Left colon (tissue), 2 donors: ENCODE measurements at regions not wholly inside any gene's neighbourhood (a gene's known extent, or its start where the extent isn't known, plus 50 kb on each side); places are given as distances from the start of the nearest gene placed in this dataset.

Source experiments
- ATAC-seq: fragments of 200-7000 bp; cut with Tn5 transposase; one replicate; pipeline ENCODE4 v1.9.1; 2020; ENCODE audit warnings: mild to moderate bottlenecking, moderate library complexity
- DNase-seq, 2 donors: peaks; one replicate each; pipeline ENCODE4 v3.0.0-alpha.2; 2020
- intact Hi-C, 2 donors: fragments of 100-400 bp; cut with DNase I in 1 of 2; cut with micrococcal nuclease in 1 of 2; formaldehyde crosslinking; loops; one replicate each; pipeline versions ENCODE4 v1.11.2 to v1.14.0; 2022; cut with DNase I, micrococcal nuclease
- donor health status: DM: no; HTN: no; CAD: no.
- donor health status: DM: yes; HTN: yes; CAD: no.

DNA sequence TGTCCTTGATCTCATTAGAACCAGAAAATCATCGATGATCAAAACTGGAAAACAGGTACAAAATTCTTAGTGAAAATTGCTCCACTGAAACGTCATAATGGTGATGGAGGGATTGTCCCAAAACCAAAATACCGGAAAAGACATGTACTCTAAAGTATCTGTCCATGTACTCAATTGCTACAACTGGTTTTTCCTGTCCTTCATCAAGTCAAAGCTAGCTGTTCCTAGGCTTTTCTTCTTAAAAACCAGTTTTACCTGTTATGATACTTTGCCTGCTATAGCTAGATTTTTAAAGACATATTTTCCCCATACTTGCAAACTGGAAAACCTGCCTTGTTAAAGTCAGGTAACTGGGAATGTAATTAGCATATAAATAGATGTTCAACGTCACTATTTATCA, 50.5 kb upstream of the LRRC1 start:
- intact Hi-C loops, result no loop called here
- DNase-seq (no peak), ATAC-seq (no peak)

DNA sequence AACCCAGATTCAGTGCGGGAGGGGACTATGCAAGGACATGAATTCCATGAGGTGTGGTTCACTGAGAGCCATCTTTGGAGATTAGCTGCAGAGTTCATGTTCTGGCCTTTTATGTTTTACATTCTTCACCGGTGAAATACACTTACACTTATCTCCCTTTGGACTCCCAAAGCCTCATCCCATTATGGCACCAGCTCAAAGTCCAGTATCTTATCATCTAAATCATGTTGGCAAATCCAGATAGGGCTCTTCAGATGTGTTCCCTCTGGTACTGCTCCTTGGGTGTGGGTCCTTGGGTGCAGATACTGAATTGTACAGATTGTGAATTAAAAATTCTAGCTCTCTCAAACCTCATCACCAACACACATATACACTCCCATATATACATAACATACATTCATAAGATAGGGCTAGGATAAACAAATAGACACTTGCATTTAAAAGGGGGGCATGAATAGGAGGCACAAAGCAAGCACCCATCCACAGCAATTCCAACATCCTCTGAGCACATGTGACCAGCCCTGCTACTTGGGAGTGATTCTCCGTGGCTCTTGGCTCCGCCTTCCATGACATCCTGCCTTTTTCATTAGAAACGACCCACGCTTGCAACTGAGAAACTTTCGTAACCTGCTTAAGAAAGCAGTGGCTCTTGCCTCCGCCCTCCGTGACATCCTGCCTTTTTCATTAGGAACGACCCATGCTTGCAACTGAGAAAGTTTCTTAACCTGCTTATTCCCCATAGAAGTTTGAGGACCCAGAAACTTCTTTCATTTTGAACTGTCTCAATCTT, 53.6 kb upstream of the LRRC1 start:
- no peak for DNase-seq
- intact Hi-C loops, result no loop called here
- peak; percentile 71 for ATAC-seq

DNA sequence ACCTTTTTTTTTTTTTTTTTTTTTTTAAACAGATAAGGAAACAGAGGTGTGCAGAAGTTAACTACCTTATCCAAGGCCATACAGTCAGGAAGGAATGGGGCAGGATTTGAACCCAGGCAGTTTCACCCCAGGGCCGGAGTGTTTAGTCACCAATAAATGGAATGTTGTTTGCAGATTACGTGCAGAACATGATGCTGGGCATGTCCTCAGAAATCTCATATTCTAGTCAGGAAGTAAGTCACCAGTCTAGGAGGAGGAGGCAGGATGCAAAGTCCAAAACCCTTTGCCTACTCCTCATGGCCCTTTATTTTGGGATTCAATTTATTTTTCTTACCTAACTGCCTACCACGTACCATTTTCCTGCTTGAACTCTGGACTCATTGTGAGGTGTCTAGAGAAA, 57.1 kb upstream of the LRRC1 start:
- ATAC-seq, result peak; percentile 72
- intact Hi-C loops, result no loop called here
- no peak for DNase-seq

DNA sequence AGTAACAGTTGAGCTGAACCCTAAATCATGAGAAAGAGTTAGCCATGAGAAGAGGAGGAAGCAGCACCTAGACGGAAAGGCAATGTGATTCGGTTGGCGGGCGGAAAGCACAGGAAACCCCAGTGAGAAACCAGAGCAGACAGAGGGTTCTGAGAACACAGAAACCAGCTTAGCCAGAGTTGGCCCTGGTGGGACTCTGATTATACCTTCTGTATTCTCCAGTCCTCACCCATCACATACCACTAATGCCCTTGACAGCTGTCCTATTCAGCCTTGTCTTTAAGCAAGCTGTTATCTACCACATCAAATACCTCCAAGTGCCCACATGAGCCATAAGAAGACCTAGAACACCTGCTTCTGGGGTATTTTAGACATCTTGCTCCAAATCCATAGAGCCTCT, 58.9 kb upstream of the LRRC1 start:
- intact Hi-C loops, result no loop called here
- DNase-seq (no peak), ATAC-seq (no peak)

DNA sequence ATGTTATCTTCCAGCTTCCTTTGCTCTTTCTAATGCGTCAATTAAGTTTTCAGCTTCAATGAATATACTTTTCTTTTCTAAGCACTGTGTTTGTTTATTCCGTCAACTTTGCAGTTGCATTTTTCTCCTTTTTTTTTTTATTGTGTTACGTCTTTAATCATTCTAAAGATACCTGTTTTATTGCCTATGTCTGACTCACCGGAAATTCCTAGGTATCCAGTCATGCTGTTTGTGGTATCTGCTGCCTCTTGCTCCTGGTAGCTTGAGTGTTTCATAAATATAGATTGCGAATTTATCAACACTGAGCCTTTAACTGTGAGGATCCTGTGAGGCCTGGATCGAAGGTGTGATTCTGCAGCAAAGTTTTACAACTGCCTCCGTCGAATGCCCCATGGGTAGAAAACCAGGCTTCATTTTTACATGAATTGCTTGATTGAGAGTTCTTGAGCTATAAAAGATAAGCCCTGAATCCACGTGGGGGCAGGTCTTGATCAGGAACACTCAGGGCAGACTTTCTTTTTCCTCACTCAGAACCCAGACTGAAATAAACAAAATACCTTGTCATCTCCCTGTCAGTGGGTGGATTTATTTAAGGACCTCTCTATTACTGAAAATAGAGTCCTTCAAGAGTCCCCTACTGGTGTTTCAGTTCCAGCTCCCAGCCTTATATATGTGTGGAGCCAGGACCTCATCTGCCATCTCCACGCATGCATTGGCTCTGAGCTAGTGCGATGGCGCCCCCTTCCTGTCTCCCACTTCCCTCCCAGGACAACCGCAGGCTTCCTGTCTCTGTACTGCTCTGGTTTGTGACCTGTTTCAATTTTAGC, 60.1 kb upstream of the LRRC1 start:
- peak; percentile 85 for ATAC-seq
- intact Hi-C loops, result no loop called here
- peak; percentile 58 to 71 for DNase-seq

DNA sequence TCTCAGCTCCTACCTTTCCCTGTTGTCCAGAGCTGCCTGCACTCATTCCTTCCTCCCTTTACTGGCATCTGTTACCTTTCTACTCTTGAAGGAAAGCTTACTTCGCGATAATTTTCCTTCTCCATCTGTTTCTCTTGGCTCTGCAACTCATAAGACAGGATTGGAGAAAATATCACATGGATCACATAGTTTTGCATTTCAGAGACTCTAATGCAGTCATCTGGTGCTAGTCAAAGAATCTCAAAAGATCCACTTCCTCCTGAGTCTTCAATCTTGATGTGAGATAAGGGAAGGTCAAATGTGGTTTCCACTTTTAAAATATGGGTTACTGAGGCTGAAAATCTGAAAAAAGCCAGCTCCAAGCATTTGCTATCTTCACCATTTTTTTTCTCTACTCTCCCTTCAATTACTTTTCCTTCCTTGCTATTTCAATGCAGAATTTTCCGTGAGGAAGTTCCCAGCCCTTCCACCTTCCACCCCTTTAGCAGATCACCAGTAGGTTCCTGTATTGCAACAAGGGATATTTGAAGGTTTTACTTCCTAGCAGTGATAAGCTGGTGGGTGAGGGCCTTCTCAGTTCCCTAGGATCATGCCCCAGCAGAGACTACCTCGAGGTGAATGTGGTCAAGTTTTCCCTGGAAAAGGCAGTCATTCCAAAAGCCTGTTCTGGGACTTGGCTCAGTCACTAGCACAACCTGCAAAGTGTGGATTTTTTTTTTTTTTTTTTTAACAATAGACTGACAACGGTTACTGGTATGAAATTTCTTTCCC, 62.8 kb upstream of the LRRC1 start:
- ATAC-seq (no peak), DNase-seq (no peak)
- intact Hi-C loops, result no loop called here

DNA sequence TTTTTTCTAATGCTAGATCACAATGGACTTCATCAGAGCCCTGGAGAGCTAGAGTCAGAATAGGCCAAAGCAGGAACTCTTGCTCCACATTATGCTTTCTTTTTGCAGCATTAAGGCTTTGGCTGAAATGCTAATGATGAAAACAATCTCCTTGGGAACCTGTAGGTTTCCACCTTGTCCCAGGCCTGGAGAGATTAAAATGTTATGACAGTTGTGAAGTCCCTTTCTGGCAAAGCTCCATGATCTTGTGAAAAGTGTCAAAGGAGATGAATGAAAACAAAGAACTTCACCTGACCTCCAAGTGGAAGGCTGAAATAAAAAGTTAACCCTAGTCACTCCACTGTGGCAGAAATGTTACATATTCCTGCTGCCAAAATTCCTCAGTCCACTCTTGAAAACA, 64.0 kb upstream of the LRRC1 start:
- no peak for ATAC-seq
- no peak for DNase-seq
- intact Hi-C loops, result no loop called here

DNA sequence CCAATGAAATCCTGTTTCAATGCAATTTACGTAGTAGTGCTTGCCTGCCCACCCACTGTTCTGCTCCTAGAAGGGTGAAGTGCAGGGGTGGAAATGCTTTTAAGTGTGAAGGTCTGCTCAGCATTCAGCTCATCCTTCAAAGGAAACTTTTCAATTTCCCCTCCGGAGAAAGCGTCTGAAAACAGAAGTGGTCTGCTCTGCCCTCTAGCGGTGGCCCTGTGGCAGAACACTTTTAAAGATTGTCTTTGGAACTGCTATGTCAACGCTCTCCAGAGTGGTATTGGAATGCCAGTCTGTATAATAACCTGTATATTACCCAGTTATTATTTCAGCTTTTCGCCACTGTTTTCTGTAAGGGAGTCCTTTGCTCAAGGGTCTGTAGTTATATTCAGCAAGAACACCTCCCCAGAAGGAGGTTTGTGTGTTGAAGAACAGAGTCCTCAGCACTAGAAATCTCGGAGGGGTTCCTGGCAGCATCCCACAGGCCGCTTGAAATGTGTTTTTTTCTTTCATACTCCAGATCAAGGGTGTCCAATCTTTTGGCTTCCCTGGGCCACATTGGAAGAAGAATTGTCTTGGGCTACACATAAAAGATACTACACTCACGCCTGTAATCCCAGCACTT, 63.1 kb upstream of the KLHL31 start:
- peak; percentile 62 for ATAC-seq
- DNase-seq, result peak in 1 of 2 donors; percentile 27
- intact Hi-C loops, result loop anchor here in 1 of 2 donors (5.0 kb wide), 3 partner anchors 229 to 556 kb away; no protein-coding TSS in a partner anchor

DNA sequence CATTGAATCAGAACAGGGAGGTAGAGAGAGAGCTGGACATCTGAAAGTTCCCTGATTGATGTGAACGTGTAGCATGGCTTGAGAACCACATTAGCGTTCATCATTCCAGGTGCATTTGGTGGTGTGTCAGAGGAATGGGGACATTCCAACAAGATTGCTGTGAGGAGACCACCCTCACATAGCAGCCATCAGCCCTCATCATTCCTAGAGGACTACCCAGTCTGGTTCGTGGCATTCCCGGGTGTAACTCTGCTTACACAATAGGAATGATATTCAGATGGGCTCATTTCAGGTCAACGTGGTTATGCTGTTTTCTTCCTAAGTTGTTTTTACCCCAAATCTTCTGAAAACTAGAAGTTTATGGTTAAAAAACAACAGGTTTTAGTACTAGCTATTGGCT, 62.2 kb upstream of the KLHL31 start:
- ATAC-seq (no peak), DNase-seq (no peak)
- intact Hi-C loops, result loop anchor here in 1 of 2 donors (5.0 kb wide), 3 partner anchors 230 to 555 kb away; no protein-coding TSS in a partner anchor

DNA sequence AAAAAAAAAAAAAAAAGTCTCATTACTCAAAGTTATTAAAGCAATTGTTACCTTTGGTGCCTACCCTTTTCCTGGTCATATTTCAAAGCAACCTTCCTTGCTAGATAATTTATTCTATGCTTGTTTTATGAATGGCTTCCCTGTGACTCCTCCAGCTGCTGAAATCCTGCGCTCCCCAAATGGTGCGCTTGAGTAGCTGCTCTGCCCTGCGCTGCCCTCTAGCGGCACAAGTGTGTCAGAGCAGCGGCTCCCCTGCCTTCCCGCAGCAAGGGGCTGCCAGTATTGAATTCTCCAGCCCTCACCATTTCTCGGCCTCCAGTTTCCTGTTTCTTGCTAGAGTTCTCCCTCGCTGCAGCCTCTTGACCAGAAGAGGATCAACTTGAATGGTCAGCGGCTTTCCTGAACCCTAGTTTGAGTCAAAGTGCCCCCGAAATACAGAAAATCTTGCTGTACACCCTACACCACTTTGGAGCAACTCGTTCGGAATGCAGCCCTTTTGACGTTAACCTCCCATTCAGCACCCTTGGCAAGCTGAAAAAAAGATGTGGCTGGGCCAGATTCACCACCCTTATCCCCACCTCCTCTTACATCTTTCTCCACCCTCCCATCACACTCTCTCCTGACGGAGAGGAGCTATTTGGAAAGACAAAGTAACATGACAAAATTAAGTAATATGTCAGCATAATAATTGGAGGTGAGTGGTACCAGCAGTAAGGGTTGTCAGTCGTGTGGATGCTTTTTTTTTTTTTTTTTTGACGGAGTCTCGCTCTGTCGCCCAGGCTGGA, 60.4 kb upstream of the KLHL31 start:
- peak; percentile 51 to 81 for DNase-seq
- peak; percentile 81 for ATAC-seq
- intact Hi-C loops, result loop anchor here in 1 of 2 donors (5.0 kb wide), 3 partner anchors 231 to 554 kb away; no protein-coding TSS in a partner anchor

DNA sequence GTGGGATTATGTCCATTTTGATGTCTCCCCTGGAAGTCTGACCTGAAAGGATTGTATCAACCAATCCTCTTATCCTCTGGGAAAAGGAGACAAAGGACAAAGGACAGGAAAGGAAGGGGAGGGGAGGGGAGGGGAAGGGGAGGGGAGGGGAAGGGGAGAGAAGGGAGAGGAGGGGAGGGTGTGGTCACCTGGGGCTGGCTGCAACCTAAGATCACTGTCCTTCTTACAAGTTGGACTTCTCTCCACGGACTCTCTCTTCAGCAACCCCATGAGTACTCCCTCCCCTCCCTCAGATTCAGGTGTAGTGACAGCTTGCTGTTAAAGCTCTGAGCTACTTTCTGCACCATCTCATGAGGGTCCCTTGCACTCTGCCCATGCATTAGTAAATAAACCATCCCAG, 58.9 kb upstream of the KLHL31 start:
- intact Hi-C loops, result no loop called here
- DNase-seq (no peak), ATAC-seq (peak; percentile 38)

DNA sequence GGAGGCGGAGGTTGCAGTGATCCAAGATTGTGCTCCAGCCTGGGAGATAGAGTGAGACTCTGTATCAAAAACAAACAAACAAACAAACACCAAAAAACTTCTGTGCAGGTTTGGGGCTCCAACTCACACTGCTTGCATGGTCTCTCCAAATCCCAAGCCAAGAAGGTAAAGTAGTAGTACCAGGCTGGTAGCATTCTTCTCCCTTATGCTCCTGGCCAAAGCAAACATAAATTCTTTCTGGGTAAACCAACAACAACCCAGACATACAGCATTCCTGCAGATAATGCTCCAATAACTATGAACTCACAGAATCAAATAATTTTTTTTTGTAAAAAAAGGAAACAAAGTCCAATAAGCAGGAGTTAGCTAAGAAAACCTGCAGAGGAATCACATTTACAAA, 57.8 kb upstream of the KLHL31 start:
- DNase-seq, result no peak
- intact Hi-C loops, result no loop called here
- no peak for ATAC-seq

DNA sequence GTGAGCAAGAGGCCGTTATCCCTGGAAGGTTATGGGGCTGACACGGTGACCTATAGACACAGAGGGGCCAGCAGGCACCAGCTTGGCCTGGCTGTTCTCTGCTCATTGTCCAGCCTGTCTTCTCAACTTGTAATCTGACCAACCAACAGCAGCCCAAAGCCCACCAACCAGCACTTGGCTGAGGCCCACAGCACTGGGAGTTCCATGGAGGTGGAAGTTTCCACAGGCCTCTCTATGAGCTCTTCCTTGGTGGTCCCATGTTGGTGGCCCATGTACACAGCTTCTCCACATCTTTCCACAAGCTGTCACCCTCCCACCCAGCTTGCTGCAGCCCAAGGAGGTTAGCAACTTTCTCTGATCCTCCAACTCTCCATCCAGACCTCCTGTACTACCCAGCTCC, 56.2 kb upstream of the KLHL31 start:
- ATAC-seq (no peak), DNase-seq (no peak)
- intact Hi-C loops, result no loop called here

DNA sequence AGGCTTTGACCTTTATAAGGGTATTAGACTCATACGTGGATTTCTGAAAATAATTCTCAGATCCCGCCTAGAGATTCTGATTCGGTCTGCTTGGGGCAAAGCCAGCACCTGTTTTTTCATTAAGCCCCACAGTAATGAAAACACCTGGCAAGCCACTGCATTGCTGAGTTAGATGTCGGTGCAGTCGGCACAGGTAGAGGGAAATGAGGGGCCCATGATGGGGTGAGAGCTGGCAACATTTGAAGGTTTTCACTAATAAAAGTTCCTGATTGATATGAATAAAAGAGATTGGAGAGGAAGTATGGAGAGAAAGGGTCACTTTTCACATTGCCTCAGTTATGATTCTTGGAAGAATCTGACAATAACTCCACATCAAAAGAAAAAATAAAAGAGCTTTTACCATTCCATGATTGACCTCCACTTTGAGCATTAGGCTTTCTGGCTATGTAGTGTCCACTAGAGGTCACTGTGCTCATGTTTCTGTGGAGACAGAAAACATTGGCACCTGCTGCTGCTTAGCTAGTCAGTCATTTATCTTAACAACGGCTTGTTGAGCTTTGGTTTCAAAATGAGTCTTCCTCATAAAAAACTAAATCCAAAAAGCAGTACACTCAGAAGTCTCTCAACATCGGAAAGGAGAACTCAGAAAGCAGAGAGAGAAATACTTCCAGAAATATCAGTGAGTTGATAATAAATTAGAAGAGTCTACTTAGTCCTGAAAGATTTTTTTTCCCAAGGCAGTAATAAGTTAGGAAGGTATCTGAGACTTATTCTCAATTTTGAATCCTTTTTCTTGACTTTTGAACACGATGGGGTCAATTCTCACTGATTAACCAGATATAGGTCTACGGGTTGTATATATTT, 53.3 kb upstream of the KLHL31 start:
- peak; percentile 25 to 51 for DNase-seq
- ATAC-seq, result peak; percentile 88
- intact Hi-C loops, result loop anchor here in 1 of 2 donors (10.0 kb wide), 1 partner anchor 64 kb away; no protein-coding TSS in a partner anchor

DNA sequence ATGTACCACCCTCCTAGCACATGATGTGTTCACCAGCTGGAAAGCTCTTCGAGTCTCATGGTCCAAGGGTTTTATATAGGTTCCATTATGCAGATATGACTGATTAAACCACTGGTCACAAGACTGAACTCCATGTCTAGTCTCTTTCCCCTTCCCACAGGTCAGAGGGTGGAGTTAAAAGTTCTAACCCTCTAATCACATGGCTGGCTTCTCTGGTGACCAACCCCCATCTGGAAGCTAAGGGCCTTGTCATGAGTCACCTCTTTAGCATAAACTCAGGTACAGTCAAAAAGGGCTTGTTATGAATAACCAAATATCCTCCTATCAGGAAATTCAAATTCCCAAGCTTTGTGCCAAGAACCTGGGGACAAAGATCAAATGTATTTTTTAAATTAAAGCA, 52.0 kb upstream of the KLHL31 start:
- intact Hi-C loops, result loop anchor here in 1 of 2 donors (10.0 kb wide), 1 partner anchor 63 kb away; no protein-coding TSS in a partner anchor
- DNase-seq (no peak), ATAC-seq (peak; percentile 56)

DNA sequence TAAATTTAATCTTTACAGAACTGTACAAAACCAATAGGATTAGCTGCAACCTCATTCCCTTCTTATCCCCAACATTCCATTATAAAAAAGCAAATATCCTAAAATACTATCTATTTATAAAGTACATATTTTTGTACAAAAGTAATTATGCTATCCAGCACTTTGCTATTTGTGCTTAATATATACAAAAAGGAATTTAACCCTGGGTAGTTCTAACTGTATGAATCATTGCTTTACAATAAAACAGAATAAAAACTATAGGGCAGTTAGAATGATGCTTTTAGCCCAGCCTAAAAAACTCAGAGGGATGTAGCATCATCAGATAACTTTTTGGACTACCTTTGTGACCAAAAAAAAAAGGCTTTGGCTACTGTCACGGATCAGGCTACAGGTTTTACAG, 49.9 kb upstream of the KLHL31 start:
- no peak for ATAC-seq
- intact Hi-C loops, result loop anchor here in 1 of 2 donors (10.0 kb wide), 1 partner anchor 61 kb away; no protein-coding TSS in a partner anchor
- no peak for DNase-seq
